OCI-LY1 (cell line): ENCODE measurements at regions not wholly inside any gene's neighbourhood (a gene's known extent, or its start where the extent isn't known, plus 50 kb on each side); places are given as distances from the start of the nearest gene placed in this dataset.

Experiments used
- EZH2 ChIP-seq: fragments of 200-600 bp; sonication (generic), shearing (Covaris generic); IDR thresholded peaks from 2 replicates; pipeline ENCODE4 v1.8.0; 2017; ENCODE audit warnings: borderline replicate concordance, mixed run types, mild to moderate bottlenecking, antibody characterized with exemption, low read length, moderate library complexity, mixed read lengths
- TF ChIP-seq, protein P1 (sequence below): fragments of 200-600 bp; sonication (generic), shearing (Covaris generic); IDR thresholded peaks from 2 replicates; pipeline ENCODE4 v1.5.1; 2017; ENCODE audit warnings: mild to moderate bottlenecking, antibody characterized with exemption, low read length, moderate library complexity, mixed read lengths

DNA sequence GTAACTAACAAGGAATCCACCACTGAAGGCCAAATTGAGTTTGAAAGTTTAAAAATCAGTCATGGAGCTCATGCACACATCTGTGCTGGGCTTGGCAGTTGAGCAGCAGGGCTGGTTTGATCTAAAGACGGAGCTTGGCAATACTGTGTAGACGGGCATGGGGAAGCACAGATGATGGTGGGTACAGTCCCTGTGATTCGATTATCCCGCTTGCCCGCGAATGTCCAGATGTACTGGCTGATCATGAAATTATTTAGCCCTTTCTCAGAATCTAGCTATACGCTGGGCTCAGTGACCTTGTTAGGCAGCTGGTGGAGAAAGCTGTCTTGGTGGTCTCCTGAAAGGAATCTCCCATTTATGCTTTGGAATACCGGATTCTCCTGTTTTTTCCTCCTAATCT lies 74.8 kb upstream of the SOX11 start:
- TF ChIP-seq, protein P1, sequence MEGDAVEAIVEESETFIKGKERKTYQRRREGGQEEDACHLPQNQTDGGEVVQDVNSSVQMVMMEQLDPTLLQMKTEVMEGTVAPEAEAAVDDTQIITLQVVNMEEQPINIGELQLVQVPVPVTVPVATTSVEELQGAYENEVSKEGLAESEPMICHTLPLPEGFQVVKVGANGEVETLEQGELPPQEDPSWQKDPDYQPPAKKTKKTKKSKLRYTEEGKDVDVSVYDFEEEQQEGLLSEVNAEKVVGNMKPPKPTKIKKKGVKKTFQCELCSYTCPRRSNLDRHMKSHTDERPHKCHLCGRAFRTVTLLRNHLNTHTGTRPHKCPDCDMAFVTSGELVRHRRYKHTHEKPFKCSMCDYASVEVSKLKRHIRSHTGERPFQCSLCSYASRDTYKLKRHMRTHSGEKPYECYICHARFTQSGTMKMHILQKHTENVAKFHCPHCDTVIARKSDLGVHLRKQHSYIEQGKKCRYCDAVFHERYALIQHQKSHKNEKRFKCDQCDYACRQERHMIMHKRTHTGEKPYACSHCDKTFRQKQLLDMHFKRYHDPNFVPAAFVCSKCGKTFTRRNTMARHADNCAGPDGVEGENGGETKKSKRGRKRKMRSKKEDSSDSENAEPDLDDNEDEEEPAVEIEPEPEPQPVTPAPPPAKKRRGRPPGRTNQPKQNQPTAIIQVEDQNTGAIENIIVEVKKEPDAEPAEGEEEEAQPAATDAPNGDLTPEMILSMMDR = no peak
- TF ChIP-seq EZH2 = no peak
